NB4 (cell line): ENCODE measurements at regions not wholly inside any gene's neighbourhood (a gene's known extent, or its start where the extent isn't known, plus 50 kb on each side); places are given as distances from the start of the nearest gene placed in this dataset.
"Not testable (repeated sequence)": the region's sequence is repeated elsewhere in the genome, so short reads cannot be mapped to it uniquely, and the experiment has no call there.

Source experiments
- DNase-seq: peaks from one replicate; pipeline ENCODE4 v3.0.0; 2010; ENCODE audit warnings: low read depth
- H3K4me3 ChIP-seq: one replicate; pipeline ENCODE4 v1.5.1; 2011; ENCODE audit warnings: mild to moderate bottlenecking, low read depth, low read length, moderate library complexity
- CTCF ChIP-seq: IDR thresholded peaks from one replicate; pipeline ENCODE4 v1.5.1; 2012; ENCODE audit warnings: low read depth, low read length
- MAX ChIP-seq: IDR thresholded peaks from 2 replicates; pipeline ENCODE4 v1.6.1; 2011; ENCODE audit warnings: low read depth, low read length
- MYC ChIP-seq: IDR thresholded peaks from 2 replicates; pipeline ENCODE4 v1.6.1; 2011; ENCODE audit warnings: low read depth, low read length
- POLR2A ChIP-seq: IDR thresholded peaks from 2 replicates; pipeline ENCODE4 v1.6.1; 2011; ENCODE audit warnings: mild to moderate bottlenecking; ENCODE audit not compliant: insufficient read length; ENCODE audit errors: extremely low read depth

- no peak for DNase-seq
- TF ChIP-seq MAX (no peak), CTCF (no peak), MYC (no peak), POLR2A (no peak)
Observed at GRCh38 chr14:53620317-53620716, 336.3 kb downstream of the BMP4 start.

GRCh38 chr14:53619691-53620231, 336.9 kb downstream of the BMP4 start:
- TF ChIP-seq MYC: no peak
- no peak for TF ChIP-seq MAX
- TF ChIP-seq CTCF: no peak
- no peak for TF ChIP-seq POLR2A
- DNase-seq: no peak
- H3K4me3 ChIP-seq: no peak overlapping the region

More at GRCh38 chr14:53620317-53620716, 336.3 kb downstream of the BMP4 start:
- H3K4me3 ChIP-seq: no peak overlapping the region

- not testable (repeated sequence) for DNase-seq, H3K4me3 ChIP-seq
Observed at GRCh38 chr14:53616536-53616935, 340.1 kb downstream of the BMP4 start.

- DNase-seq: no peak
- H3K4me3 ChIP-seq: no peak overlapping the region
- no peak for TF ChIP-seq MAX
- no peak for TF ChIP-seq CTCF
- TF ChIP-seq MYC: no peak
- no peak for TF ChIP-seq POLR2A
Observed at GRCh38 chr14:53615252-53615651, 341.4 kb downstream of the BMP4 start.

GRCh38 chr14:53613404-53614253, 343.0 kb downstream of the BMP4 start:
- no peak for DNase-seq
- no peak for TF ChIP-seq MAX
- no peak for TF ChIP-seq CTCF
- TF ChIP-seq POLR2A: no peak
- TF ChIP-seq MYC: no peak
- no peak overlapping the region for H3K4me3 ChIP-seq

- no peak for DNase-seq
- no peak overlapping the region for H3K4me3 ChIP-seq
- no peak for TF ChIP-seq MAX
- TF ChIP-seq POLR2A: no peak
- TF ChIP-seq MYC: no peak
- TF ChIP-seq CTCF: no peak
Observed at GRCh38 chr14:53610947-53611346, 345.7 kb downstream of the BMP4 start.
